ENCODE measurements at regions not wholly inside any gene's neighbourhood (a gene's known extent, or its start where the extent isn't known, plus 50 kb on each side); places are given as distances from the start of the nearest gene placed in this dataset.

- no peak for DNase-seq
Observed at GRCh38 chr1:209318181-209319056, 265.1 kb upstream of the CAMK1G start.

GRCh38 chr1:209319057-209319432 lies 264.5 kb upstream of the CAMK1G start:
- no peak for DNase-seq

- DNase-seq, result no peak
Observed at GRCh38 chr1:209319549-209319948, 264.0 kb upstream of the CAMK1G start.

- DNase-seq, result no peak
Observed at GRCh38 chr1:209323743-209324142, 259.8 kb upstream of the CAMK1G start.

DNA sequence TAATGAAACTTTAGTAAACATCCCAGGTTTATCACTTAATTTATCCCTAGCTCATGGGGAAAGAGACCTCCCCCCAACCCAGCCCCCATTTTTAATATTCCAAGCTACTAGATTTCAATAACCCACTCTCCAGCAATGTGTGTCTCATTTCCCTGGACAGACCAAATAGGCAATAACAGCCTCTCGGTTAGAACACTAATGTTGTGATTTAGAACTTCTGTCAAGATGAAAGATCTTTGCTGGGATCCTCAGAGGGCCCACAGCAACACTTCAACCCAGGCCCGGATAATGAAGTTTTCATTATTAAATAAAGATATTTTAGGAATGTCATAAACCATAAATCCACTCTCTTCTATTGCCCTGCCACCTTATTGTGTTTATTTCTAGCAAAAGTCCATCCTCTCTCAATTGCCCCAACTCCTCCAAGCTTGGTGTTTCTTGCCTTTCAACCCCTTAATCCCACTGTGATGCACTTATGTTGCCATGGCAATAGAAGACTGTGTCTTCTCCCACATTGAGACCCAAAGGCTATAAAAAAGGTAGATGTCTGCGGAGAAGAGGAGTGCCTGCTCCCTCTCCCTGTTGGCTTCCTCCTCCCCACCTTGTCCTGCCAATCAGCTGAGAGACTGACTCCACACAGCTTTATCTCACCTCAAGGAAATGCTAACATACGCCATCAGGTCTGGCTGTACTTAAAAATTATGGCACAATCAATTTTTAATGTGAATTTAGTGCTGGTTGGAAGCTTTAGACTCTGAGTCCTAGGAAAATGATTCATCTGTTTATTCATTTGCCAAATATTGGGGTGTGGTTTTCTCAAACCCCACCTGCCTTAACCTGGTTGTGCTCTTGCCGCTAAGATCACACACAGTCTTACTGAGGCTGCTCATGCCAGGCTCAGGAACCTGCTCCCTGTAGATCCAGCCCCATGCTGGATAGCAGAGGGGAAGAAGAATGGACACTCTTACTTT lies 258.3 kb upstream of the CAMK1G start:
- no peak for DNase-seq

DNA sequence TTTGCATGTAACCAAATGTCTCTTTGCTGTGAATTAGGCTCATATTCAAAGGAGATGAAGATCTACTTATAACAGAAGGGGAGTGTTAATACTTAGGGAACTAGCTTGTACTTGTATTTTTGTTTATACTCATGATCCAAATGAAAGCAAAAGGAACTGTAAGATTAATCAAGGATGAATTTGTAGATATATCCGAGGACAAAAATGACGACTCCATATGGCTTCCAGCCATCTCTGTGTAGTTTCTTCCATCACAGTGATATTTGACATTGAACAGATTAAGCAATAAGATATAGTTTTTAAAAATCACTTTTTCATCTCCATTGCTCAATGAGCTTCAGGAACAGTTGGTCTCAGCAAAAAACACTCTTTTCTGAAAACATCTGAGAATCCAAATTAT lies 257.4 kb upstream of the CAMK1G start:
- DNase-seq, result no peak

DNA sequence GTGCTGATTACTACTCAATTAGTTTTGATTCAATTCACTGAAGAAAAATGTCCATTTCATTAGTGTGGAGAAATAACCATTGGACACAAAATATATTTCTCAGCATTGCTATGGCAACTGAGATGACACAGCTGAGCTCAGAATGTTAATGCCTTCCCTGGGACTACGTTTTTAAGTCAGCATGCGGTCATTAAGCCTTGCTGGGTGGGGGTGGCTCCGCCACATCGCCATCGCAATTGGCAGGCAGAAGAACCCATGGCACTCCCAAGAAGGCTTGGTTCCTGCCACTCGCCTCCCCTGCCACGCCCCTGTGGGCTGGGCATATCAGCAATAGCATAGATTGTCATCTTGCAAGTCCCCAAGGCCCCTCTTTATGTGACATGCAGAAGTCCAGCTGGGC lies 256.7 kb upstream of the CAMK1G start:
- no peak for DNase-seq

GRCh38 chr1:209328196-209328595 lies 255.3 kb upstream of the CAMK1G start:
- DNase-seq, result no peak

DNA sequence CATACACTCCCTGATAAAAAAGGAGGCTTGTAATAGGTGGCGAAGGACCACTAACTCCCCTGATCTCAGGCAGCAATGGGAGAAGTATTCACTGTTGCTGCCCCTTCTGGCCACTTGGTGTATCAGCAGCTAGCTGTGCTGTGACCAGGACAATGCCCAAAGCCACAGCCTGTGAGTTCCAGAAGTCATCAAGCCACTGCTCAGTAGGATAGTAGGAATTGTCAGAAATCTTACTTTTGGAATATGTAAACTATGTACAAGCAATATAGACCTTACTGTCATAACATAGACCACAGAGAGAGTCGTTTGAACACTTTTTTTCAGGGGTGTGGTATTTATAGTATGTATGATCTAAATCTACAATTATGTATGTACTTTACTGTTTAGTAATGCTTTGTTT lies 248.3 kb upstream of the CAMK1G start:
- no peak for DNase-seq

- DNase-seq, result no peak
Observed at GRCh38 chr1:209341146-209341545, 242.4 kb upstream of the CAMK1G start.

- DNase-seq, result no peak
Observed at GRCh38 chr1:209341673-209342420, 241.7 kb upstream of the CAMK1G start.

GRCh38 chr1:209342441-209343175 lies 240.9 kb upstream of the CAMK1G start:
- no peak for DNase-seq

- DNase-seq, result no peak
Observed at GRCh38 chr1:209343511-209343910, 240.0 kb upstream of the CAMK1G start.

GRCh38 chr1:209344156-209344555 lies 239.4 kb upstream of the CAMK1G start:
- DNase-seq, result no peak

- DNase-seq, result peak; percentile 77
Observed at GRCh38 chr1:209349363-209350308, 233.9 kb upstream of the CAMK1G start.

GRCh38 chr1:209353053-209353452 lies 230.5 kb upstream of the CAMK1G start:
- DNase-seq, result no peak

DNA sequence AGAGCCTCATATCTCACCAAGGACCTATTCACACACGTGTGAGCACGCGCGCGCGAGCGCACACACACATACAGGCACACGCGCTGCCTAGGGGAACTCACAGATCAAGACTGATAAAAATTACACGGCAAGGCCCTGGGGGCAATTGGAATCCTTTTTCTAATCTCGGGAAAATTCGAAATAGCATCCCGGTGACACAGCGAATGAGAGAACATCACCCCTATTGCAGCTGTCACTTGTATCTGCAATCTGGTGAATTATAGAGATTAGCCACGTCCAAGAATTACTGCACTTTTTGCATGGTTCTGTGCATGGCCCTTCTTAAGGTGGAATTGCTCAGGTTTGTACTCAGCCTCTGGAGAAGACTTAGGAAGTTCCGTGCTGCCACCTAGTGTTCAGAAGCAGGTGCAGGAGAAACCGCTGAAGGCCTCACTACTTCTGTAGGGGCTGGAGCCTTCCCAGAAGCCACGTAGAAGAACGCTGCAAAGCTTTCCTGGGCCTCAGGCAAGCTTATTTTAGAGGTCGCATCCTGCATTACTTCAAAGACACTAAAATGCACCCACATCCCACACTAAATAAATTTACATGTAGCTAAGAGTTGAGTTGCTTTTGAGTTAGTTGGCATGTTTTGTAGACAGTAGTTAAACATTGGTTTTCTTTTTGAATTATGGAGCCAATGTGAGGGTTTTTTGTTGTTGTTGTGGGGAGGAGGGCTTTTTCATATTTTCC lies 229.2 kb upstream of the CAMK1G start:
- peak; percentile 69 for DNase-seq

DNA sequence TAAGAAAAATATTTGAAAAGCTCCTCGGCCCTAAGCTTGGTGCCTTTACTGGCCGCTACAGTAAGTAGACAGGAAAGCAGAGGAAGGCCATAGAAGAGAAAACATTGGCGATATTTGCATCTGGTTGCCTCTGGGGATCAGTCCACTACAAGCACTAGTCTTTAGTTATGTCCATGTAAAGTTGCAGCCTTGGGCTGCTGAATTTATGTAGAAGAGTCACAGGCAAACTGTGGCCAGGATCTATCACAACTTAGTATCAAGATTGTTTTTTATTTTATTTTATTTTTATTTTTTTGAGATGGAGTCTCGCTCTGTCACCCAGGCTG lies 228.7 kb upstream of the CAMK1G start:
- no peak for DNase-seq

DNA sequence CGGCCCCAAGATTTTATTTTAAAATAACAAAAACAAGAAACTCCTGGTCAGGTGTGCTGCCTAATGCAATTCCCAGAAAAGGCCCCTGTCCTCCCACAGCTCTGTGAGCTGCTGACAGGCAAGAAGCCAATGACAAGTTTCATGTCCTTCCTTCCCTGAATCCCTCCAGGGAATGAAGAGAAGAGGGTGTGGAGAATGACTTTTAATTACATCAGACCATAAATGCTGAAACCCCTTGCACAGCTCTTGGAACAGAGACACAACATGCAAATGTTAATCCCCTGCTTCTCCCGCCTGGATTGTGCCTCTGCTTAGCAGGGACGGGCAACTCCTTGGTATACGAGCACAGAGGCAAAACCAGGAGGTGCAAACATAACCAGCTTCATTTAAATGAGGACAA lies 228.1 kb upstream of the CAMK1G start:
- DNase-seq, result no peak

GRCh38 chr1:209356976-209357377 lies 226.5 kb upstream of the CAMK1G start:
- DNase-seq, result peak; percentile 58

- DNase-seq, result no peak
Observed at GRCh38 chr1:209363112-209363511, 220.4 kb upstream of the CAMK1G start.
